ENCODE measurements at regions not wholly inside any gene's neighbourhood (a gene's known extent, or its start where the extent isn't known, plus 50 kb on each side); places are given as distances from the start of the nearest gene placed in this dataset.

DNA sequence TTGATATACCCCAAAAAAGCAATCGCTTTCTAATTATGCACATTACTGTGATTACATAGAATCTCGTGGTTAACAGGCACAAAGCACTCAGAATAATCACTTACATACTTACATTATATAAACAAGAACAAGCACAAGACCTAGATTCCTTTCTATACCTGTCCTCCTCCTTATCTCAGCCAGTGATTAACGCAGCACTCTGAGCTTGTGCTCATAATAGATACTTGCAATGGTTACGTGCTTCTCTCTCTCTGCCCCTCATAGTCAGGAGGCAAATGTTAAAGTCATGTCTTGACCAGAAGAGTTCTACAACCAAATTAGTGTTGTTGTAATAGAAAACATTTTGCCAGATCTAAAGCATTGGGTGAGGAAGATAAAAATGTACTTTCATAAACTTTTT, 342.2 kb upstream of the PKDCC start:
- no peaks in the 10 kb centered on the region for H3K4me1 ChIP-seq (ENCODE audit: insufficient read depth)
- no peak for DNase-seq
- no peak overlapping the region for H3K4me3 ChIP-seq
- no peaks in the 10 kb centered on the region for H3K27me3 ChIP-seq
- 76 to 88% (median 87%) methylated on average over 4 of the region's 4 CpGs for WGBS, 3 donors
- intact Hi-C loops (cut with DNase I): no loop called here
- no peaks in the 10 kb centered on the region for H3K9me3 ChIP-seq
- no peak overlapping the region for H3K27ac ChIP-seq
- no peaks in the 10 kb centered on the region for H3K36me3 ChIP-seq
- no peak for TF ChIP-seq POLR2A (IDR thresholded peaks at IDR 0.05)
- TF ChIP-seq, protein P1, sequence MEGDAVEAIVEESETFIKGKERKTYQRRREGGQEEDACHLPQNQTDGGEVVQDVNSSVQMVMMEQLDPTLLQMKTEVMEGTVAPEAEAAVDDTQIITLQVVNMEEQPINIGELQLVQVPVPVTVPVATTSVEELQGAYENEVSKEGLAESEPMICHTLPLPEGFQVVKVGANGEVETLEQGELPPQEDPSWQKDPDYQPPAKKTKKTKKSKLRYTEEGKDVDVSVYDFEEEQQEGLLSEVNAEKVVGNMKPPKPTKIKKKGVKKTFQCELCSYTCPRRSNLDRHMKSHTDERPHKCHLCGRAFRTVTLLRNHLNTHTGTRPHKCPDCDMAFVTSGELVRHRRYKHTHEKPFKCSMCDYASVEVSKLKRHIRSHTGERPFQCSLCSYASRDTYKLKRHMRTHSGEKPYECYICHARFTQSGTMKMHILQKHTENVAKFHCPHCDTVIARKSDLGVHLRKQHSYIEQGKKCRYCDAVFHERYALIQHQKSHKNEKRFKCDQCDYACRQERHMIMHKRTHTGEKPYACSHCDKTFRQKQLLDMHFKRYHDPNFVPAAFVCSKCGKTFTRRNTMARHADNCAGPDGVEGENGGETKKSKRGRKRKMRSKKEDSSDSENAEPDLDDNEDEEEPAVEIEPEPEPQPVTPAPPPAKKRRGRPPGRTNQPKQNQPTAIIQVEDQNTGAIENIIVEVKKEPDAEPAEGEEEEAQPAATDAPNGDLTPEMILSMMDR (IDR thresholded peaks at IDR 0.05): no peak
- TF ChIP-seq EP300 (IDR thresholded peaks at IDR 0.05): no peak

DNA sequence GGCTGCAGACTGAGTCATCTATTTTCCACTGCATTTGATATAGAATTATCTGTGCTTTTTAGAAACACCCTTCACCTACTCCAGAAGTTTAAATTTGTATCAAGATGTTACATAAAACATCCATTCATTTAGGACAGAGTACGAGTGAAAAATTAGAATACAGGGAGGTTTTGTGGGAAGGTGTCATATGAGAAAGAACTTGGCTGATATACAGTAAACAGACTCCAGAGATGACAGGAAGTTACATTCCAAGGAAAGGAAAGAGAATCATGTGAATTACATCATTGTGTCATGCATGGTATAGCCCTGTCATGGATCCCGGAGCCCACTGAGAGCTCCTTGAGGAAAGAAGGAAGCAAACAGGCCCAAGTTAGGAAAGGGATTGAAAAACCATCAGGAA, 341.5 kb upstream of the PKDCC start:
- intact Hi-C loops (cut with DNase I): no loop called here
- no peak overlapping the region for H3K4me3 ChIP-seq
- 53 to 64% (median 64%) methylated on average over 2 of the region's 2 CpGs for WGBS, 3 donors

GRCh38 chr2:41707790-41708451, 339.9 kb upstream of the PKDCC start:
- no peak for DNase-seq
- Histone ChIP-seq H3K27ac (no peak overlapping the region), H3K27me3 (no peaks in the 10 kb centered on the region), H3K9me3 (no peaks in the 10 kb centered on the region), H3K4me3 (no peak overlapping the region), H3K4me1 (ENCODE audit: insufficient read depth) (no peaks in the 10 kb centered on the region), H3K36me3 (no peaks in the 10 kb centered on the region)
- TF ChIP-seq POLR2A (IDR thresholded peaks at IDR 0.05) (no peak), EP300 (IDR thresholded peaks at IDR 0.05) (no peak)
- TF ChIP-seq, protein P1 (IDR thresholded peaks at IDR 0.05): no peak
- 95 to 96% (median 95%) methylated on average over 10 of the region's 10 CpGs for WGBS, 3 donors
- intact Hi-C loops (cut with DNase I): no loop called here

More for the DNA sequence above, 341.5 kb upstream of the PKDCC start:
- Histone ChIP-seq H3K27ac (no peak overlapping the region), H3K4me1 (ENCODE audit: insufficient read depth) (no peaks in the 10 kb centered on the region), H3K9me3 (no peaks in the 10 kb centered on the region), H3K27me3 (no peaks in the 10 kb centered on the region), H3K36me3 (no peaks in the 10 kb centered on the region)
- TF ChIP-seq, protein P1 (IDR thresholded peaks at IDR 0.05): no peak
- TF ChIP-seq POLR2A (IDR thresholded peaks at IDR 0.05) (no peak), EP300 (IDR thresholded peaks at IDR 0.05) (no peak)
- no peak for DNase-seq

DNA sequence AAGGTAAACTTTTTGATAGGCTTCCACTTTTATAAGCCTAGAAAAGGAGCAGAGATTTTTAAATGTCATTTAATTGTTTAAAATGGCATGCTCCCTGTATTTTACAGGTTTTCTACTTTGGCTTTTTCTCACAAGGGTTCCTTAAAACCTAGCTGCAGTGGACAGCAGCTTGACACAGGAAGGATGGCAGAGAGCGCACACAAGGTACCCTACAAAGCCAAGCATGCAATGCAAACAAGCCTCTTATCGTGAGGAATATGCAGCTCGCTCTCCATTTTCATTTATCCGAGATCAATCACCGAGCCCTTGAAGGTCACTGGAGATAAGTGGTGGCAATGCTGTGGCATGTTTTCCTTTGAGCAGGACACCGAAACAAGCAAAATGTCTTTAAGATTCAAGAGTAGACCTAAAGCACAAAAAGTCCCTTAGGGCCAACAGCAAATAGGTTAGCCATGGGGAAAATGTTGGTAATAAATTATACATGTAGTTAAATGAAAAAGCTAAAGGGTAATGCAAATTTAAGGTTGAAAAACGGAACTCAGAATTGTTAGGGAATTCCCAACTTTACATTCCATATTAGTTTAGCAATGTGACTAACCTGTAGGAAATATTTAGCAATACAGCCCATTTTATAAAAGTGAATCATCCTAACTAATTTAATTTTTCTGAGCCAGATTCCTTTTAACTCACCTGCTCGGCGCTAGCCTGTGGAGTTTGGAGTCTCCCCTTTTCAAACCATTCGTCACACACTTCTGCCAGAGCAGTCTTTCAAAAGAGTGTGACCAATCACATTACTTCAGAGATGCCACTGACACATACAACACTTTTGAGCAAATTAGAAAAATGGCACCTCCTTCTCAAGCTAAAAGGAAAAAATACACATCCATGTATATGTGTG, 337.9 kb upstream of the PKDCC start:
- Histone ChIP-seq H3K36me3 (no peaks in the 10 kb centered on the region), H3K27me3 (no peaks in the 10 kb centered on the region), H3K27ac (no peak overlapping the region), H3K4me1 (ENCODE audit: insufficient read depth) (no peaks in the 10 kb centered on the region), H3K4me3 (no peak overlapping the region), H3K9me3 (no peaks in the 10 kb centered on the region)
- TF ChIP-seq POLR2A (IDR thresholded peaks at IDR 0.05): no peak
- TF ChIP-seq, protein P1 (IDR thresholded peaks at IDR 0.05): no peak
- no peak for TF ChIP-seq EP300 (IDR thresholded peaks at IDR 0.05)
- intact Hi-C loops (cut with DNase I): no loop called here
- WGBS, 3 donors: 73 to 87% (median 82%) methylated on average over 10 of the region's 10 CpGs
- DNase-seq: no peak
